ENCODE measurements at regions not wholly inside any gene's neighbourhood (a gene's known extent, or its start where the extent isn't known, plus 50 kb on each side); places are given as distances from the start of the nearest gene placed in this dataset.

DNA sequence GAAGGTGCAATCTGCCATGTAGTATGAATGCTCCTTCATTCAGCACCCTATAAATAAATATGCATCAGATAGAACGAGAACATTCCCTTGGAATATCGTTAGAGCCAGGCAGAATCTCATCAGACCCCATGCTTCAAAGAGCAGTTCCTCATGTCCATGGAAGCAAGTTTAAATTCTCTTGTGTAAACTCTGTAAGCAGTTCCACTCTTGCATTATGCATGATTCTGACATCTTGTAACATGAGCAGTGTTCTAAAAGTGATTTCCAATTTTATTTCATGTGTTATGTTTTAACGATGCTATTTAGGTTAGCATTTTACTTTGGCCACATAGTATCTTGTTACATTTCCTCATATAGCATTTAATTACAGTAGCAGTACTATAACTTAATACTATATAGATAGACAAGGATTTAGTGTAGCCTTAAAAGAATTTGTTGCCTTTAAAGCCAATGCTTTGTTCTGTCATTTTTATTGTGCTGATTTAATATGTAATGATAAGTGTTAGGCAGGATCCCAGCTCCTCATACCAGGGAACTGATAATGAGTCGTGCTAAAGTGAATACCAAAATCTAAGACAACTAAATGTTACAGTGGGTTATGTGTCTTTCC is 161.2 kb upstream of the NECTIN3 start:
- no peaks in the 10 kb centered on the region for H3K36me3 Mint-ChIP-seq (ENCODE audit: low read depth)
- no peak overlapping the region for H3K27ac Mint-ChIP-seq
- H3K27me3 Mint-ChIP-seq (ENCODE audit: insufficient read depth), result no peaks in the 10 kb centered on the region
- Histone ChIP-seq H3K27ac (ENCODE audit: low read depth, low read length) (no peak overlapping the region), H3K36me3 (ENCODE audit: control insufficient read depth, insufficient read depth, low read length) (no peaks in the 10 kb centered on the region), H3K9ac (ENCODE audit: extremely low read depth, low read length, poor library complexity, severe bottlenecking) (no peak overlapping the region), H3K4me1 (ENCODE audit: control insufficient read depth, insufficient read depth, low read length) (no peaks in the 10 kb centered on the region), H3K27me3 (ENCODE audit: control insufficient read depth, insufficient read depth, low read length, poor library complexity, severe bottlenecking) (no peaks in the 10 kb centered on the region), H3K4me3 (ENCODE audit: low read length) (no peak overlapping the region), H3K9me3 (ENCODE audit: control insufficient read depth, low read length) (no peaks in the 10 kb centered on the region)
- 94 to 100% methylated on average over 2 to 3 of the region's 4 CpGs for WGBS, 2 experiments (ENCODE audit: insufficient coverage in 1 of 2, insufficient read length in 1 of 2)
- no peaks in the 10 kb centered on the region for H3K4me1 Mint-ChIP-seq
- peaks cover 9% of the 10 kb centered on the region for H3K9me3 Mint-ChIP-seq
- TF ChIP-seq, protein P1, sequence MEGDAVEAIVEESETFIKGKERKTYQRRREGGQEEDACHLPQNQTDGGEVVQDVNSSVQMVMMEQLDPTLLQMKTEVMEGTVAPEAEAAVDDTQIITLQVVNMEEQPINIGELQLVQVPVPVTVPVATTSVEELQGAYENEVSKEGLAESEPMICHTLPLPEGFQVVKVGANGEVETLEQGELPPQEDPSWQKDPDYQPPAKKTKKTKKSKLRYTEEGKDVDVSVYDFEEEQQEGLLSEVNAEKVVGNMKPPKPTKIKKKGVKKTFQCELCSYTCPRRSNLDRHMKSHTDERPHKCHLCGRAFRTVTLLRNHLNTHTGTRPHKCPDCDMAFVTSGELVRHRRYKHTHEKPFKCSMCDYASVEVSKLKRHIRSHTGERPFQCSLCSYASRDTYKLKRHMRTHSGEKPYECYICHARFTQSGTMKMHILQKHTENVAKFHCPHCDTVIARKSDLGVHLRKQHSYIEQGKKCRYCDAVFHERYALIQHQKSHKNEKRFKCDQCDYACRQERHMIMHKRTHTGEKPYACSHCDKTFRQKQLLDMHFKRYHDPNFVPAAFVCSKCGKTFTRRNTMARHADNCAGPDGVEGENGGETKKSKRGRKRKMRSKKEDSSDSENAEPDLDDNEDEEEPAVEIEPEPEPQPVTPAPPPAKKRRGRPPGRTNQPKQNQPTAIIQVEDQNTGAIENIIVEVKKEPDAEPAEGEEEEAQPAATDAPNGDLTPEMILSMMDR (conservative IDR thresholded peaks at IDR 0.05), result no peak
- no peak overlapping the region for H3K4me3 Mint-ChIP-seq
- DNase-seq, result no peak

DNA sequence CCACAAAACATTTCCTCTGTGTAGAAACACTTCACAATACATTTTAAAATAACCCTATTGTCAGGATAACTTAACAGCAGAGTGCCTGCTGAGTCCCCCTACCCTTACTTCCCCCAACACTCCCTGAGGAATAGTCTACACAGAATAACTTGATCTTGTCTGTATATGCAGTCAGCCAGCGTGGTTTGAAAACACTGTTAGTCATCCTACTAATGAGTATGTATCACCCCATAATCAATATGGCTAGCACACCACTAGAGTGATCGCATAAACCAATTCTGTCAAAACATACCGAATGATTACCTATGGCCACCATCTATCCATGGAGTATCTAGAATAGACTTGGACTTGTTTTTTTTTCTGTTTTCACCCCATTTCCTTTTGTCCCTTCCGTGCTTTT is 152.7 kb upstream of the NECTIN3 start:
- no peaks in the 10 kb centered on the region for H3K36me3 Mint-ChIP-seq (ENCODE audit: low read depth)
- Histone ChIP-seq H3K9me3 (ENCODE audit: control insufficient read depth, low read length) (peaks cover 13% of the 10 kb centered on the region), H3K4me1 (ENCODE audit: control insufficient read depth, insufficient read depth, low read length) (no peaks in the 10 kb centered on the region), H3K4me3 (ENCODE audit: low read length) (no peak overlapping the region), H3K27me3 (ENCODE audit: control insufficient read depth, insufficient read depth, low read length, poor library complexity, severe bottlenecking) (no peaks in the 10 kb centered on the region), H3K27ac (ENCODE audit: low read depth, low read length) (no peak overlapping the region), H3K36me3 (ENCODE audit: control insufficient read depth, insufficient read depth, low read length) (no peaks in the 10 kb centered on the region), H3K9ac (ENCODE audit: extremely low read depth, low read length, poor library complexity, severe bottlenecking) (no peak overlapping the region)
- WGBS, 2 experiments (ENCODE audit: insufficient coverage in 1 of 2, insufficient read length in 1 of 2), result 54 to 87% methylated on average over 2 to 4 of the region's 4 CpGs
- H3K9me3 Mint-ChIP-seq, result peaks cover 25% of the 10 kb centered on the region
- H3K4me1 Mint-ChIP-seq, result no peaks in the 10 kb centered on the region
- H3K27ac Mint-ChIP-seq, result no peak overlapping the region
- no peaks in the 10 kb centered on the region for H3K27me3 Mint-ChIP-seq (ENCODE audit: insufficient read depth)
- no peak overlapping the region for H3K4me3 Mint-ChIP-seq
- DNase-seq, result no peak
- TF ChIP-seq, protein P1 (conservative IDR thresholded peaks at IDR 0.05), result no peak

DNA sequence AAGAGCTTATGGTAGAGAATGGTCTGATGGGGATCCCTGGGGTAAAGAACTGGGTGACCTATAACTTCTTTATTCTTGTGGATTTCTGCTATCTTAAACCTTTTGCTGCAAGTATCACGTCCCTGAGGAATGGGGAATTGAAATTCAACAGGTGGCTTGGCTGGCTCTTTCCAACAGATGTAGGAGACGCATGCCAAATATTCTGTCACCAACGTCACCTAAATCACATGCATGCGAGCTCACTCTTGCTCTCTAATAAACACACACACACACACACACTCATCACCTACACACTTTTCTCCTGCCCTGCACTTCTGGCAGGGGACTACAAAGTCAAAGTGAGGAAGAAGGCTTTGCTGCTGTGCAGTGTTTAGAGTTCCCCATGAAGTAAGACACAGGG is 145.8 kb upstream of the NECTIN3 start:
- H3K27ac Mint-ChIP-seq, result no peak overlapping the region

More for the DNA sequence above, 145.8 kb upstream of the NECTIN3 start:
- no peaks in the 10 kb centered on the region for H3K9me3 Mint-ChIP-seq
- no peak overlapping the region for H3K4me3 ChIP-seq (ENCODE audit: low read length)
- no peak for DNase-seq
- no peaks in the 10 kb centered on the region for H3K27me3 ChIP-seq (ENCODE audit: control insufficient read depth, insufficient read depth, low read length, poor library complexity, severe bottlenecking)
- H3K9me3 ChIP-seq (ENCODE audit: control insufficient read depth, low read length), result no peaks in the 10 kb centered on the region
- WGBS, 2 experiments (ENCODE audit: insufficient coverage in 1 of 2, insufficient read length in 1 of 2), result 93 to 97% methylated on average over 3 to 4 of the region's 4 CpGs
- H3K27ac ChIP-seq (ENCODE audit: low read depth, low read length), result no peak overlapping the region
- H3K4me1 Mint-ChIP-seq, result no peaks in the 10 kb centered on the region
- H3K27me3 Mint-ChIP-seq (ENCODE audit: insufficient read depth), result no peaks in the 10 kb centered on the region
- H3K4me1 ChIP-seq (ENCODE audit: control insufficient read depth, insufficient read depth, low read length), result no peaks in the 10 kb centered on the region
- no peaks in the 10 kb centered on the region for H3K36me3 Mint-ChIP-seq (ENCODE audit: low read depth)
- no peak overlapping the region for H3K4me3 Mint-ChIP-seq
- no peaks in the 10 kb centered on the region for H3K36me3 ChIP-seq (ENCODE audit: control insufficient read depth, insufficient read depth, low read length)
- TF ChIP-seq, protein P1 (conservative IDR thresholded peaks at IDR 0.05), result no peak
- H3K9ac ChIP-seq (ENCODE audit: extremely low read depth, low read length, poor library complexity, severe bottlenecking), result no peak overlapping the region

All from endodermal cell (in vitro differentiated cells).